ENCODE measurements at regions not wholly inside any gene's neighbourhood (a gene's known extent, or its start where the extent isn't known, plus 50 kb on each side); places are given as distances from the start of the nearest gene placed in this dataset.

GRCh38 chr20:11267131-11267761 lies 593.4 kb upstream of the JAG1 start:
- H3K36me3 ChIP-seq (replicated peaks in 1 of 2; ENCODE audit: control insufficient read depth in 2 of 2, insufficient read depth in 2 of 2, low read length in 2 of 2) = no peaks in the 10 kb centered on the region
- no CpG with 5 or more reads among the region's 5 CpGs for WGBS, 2 donors (ENCODE audit: extremely low coverage in 2 of 2, insufficient read length in 2 of 2, insufficient replicate concordance in 1 of 2)
- no peak overlapping the region for H2BK15ac ChIP-seq (ENCODE audit: low read length)
- no peak overlapping the region for H4K91ac ChIP-seq (ENCODE audit: low read depth, low read length, poor library complexity)
- no peaks in the 10 kb centered on the region for H3K79me1 ChIP-seq (ENCODE audit: low read depth, low read length)
- DNase-seq (ENCODE audit: low spot score) = peak; percentile 51
- H2BK120ac ChIP-seq (ENCODE audit: low read depth, low read length) = no peak overlapping the region
- no peak overlapping the region for H3K4ac ChIP-seq (ENCODE audit: low read length)
- H3K27me3 ChIP-seq (ENCODE audit: control insufficient read depth in 3 of 3, insufficient read depth in 3 of 3, low read depth in 1 of 3, low read length in 3 of 3) = no peaks in the 10 kb centered on the region
- no peak overlapping the region for H3K18ac ChIP-seq (ENCODE audit: low read length)
- H2BK12ac ChIP-seq (ENCODE audit: low read length) = no peak overlapping the region
- no peak overlapping the region for H3K4me2 ChIP-seq (ENCODE audit: insufficient read depth, low read length, poor library complexity, severe bottlenecking)
- H2BK5ac ChIP-seq (ENCODE audit: low read length) = no peak overlapping the region
- no peak overlapping the region for H4K8ac ChIP-seq (ENCODE audit: low read depth, low read length)
- no peak overlapping the region for H3K9ac ChIP-seq (ENCODE audit: low read depth, low read length, poor library complexity)
- peaks cover 23 to 29% of the 10 kb centered on the region in 2 donors for H3K4me1 ChIP-seq (ENCODE audit: control insufficient read depth in 2 of 2, insufficient read depth in 1 of 2, low read depth in 1 of 2, low read length in 2 of 2)
- H3K14ac ChIP-seq (ENCODE audit: low read length) = no peak overlapping the region
- peak overlapping the region; percentile 88 for H2AFZ ChIP-seq (ENCODE audit: low read length)
- peak overlapping the region in 1 of 2 donors; percentile 10 for H3K4me3 ChIP-seq (ENCODE audit: low read length in 2 of 2)
- peak overlapping the region; percentile 34 for H3K27ac ChIP-seq (replicated peaks; ENCODE audit: low read length)
- no peaks in the 10 kb centered on the region for H3K9me3 ChIP-seq (replicated peaks in 1 of 2; ENCODE audit: control insufficient read depth in 2 of 2, insufficient read depth in 1 of 2, low read depth in 1 of 2, low read length in 2 of 2)
- no peak overlapping the region for H3K23ac ChIP-seq (ENCODE audit: low read depth, low read length, poor library complexity)
- H2AK5ac ChIP-seq (ENCODE audit: low read depth, low read length) = no peak overlapping the region

DNA sequence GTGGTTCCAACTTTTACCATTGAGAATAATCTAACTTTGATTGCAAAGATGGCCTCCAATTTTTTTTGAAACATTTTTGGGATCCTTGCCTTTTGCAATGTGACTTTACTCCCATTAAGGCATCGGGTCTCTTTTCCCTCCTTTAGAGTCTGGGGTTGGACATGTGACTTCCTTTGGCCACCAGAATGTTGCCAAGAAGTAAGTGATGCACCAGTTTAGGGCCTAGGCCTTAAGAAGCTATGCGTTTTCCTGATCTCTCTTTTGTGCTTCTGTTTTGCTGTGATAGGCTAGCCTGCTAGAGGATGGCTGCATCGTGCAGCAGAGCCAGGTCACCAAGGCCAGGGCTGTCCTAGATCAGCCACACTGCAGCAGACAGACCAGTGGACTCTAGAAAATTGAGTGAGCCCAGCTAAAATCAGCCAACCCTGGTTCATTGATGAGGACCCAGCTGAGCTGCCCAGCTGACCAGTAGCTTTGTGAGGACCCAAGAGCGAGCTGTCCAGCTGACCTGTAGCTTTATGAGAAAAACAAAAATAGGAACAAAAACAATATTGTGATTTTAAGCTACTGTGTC lies 594.0 kb upstream of the JAG1 start:
- H2BK5ac ChIP-seq (ENCODE audit: low read length) = no peak overlapping the region
- no peaks in the 10 kb centered on the region for H3K27me3 ChIP-seq (ENCODE audit: control insufficient read depth in 3 of 3, insufficient read depth in 3 of 3, low read depth in 1 of 3, low read length in 3 of 3)
- peak overlapping the region; percentile 11 for H3K27ac ChIP-seq (replicated peaks; ENCODE audit: low read length)
- peak overlapping the region; percentile 39 for H3K14ac ChIP-seq (ENCODE audit: low read length)
- DNase-seq (ENCODE audit: low spot score) = no peak
- peaks cover 25 to 30% of the 10 kb centered on the region in 2 donors for H3K4me1 ChIP-seq (ENCODE audit: control insufficient read depth in 2 of 2, insufficient read depth in 1 of 2, low read depth in 1 of 2, low read length in 2 of 2)
- no peak overlapping the region for H3K4ac ChIP-seq (ENCODE audit: low read length)
- H3K18ac ChIP-seq (ENCODE audit: low read length) = peak overlapping the region; percentile 78
- no peaks in the 10 kb centered on the region for H3K79me1 ChIP-seq (ENCODE audit: low read depth, low read length)
- no peak overlapping the region for H4K91ac ChIP-seq (ENCODE audit: low read depth, low read length, poor library complexity)
- peak overlapping the region; percentile 88 for H2AFZ ChIP-seq (ENCODE audit: low read length)
- no peak overlapping the region for H3K4me2 ChIP-seq (ENCODE audit: insufficient read depth, low read length, poor library complexity, severe bottlenecking)
- H2BK120ac ChIP-seq (ENCODE audit: low read depth, low read length) = no peak overlapping the region
- H3K9ac ChIP-seq (ENCODE audit: low read depth, low read length, poor library complexity) = no peak overlapping the region
- no peak overlapping the region for H2BK12ac ChIP-seq (ENCODE audit: low read length)
- H3K23ac ChIP-seq (ENCODE audit: low read depth, low read length, poor library complexity) = no peak overlapping the region
- no CpG with 5 or more reads among the region's 4 CpGs for WGBS, 2 donors (ENCODE audit: extremely low coverage in 2 of 2, insufficient read length in 2 of 2, insufficient replicate concordance in 1 of 2)
- H3K9me3 ChIP-seq (replicated peaks in 1 of 2; ENCODE audit: control insufficient read depth in 2 of 2, insufficient read depth in 1 of 2, low read depth in 1 of 2, low read length in 2 of 2) = no peaks in the 10 kb centered on the region
- H3K4me3 ChIP-seq (ENCODE audit: low read length in 2 of 2) = no peak overlapping the region
- H2AK5ac ChIP-seq (ENCODE audit: low read depth, low read length) = peak overlapping the region; percentile 52
- no peaks in the 10 kb centered on the region for H3K36me3 ChIP-seq (replicated peaks in 1 of 2; ENCODE audit: control insufficient read depth in 2 of 2, insufficient read depth in 2 of 2, low read length in 2 of 2)
- no peak overlapping the region for H4K8ac ChIP-seq (ENCODE audit: low read depth, low read length)
- peak overlapping the region; percentile 29 for H2BK15ac ChIP-seq (ENCODE audit: low read length)

GRCh38 chr20:11270566-11270965 lies 596.8 kb upstream of the JAG1 start:
- no CpG with 5 or more reads among the region's 5 CpGs for WGBS, 2 donors (ENCODE audit: extremely low coverage in 2 of 2, insufficient read length in 2 of 2, insufficient replicate concordance in 1 of 2)
- Histone ChIP-seq H4K91ac (ENCODE audit: low read depth, low read length, poor library complexity) (no peak overlapping the region), H3K4me1 (ENCODE audit: control insufficient read depth in 2 of 2, insufficient read depth in 1 of 2, low read depth in 1 of 2, low read length in 2 of 2) (peaks cover 27 to 41% of the 10 kb centered on the region in 2 donors), H2BK120ac (ENCODE audit: low read depth, low read length) (no peak overlapping the region), H3K36me3 (replicated peaks in 1 of 2; ENCODE audit: control insufficient read depth in 2 of 2, insufficient read depth in 2 of 2, low read length in 2 of 2) (no peaks in the 10 kb centered on the region), H3K23ac (ENCODE audit: low read depth, low read length, poor library complexity) (no peak overlapping the region), H3K4ac (ENCODE audit: low read length) (no peak overlapping the region), H3K9ac (ENCODE audit: low read depth, low read length, poor library complexity) (no peak overlapping the region), H3K4me3 (ENCODE audit: low read length in 2 of 2) (no peak overlapping the region), H3K9me3 (replicated peaks in 1 of 2; ENCODE audit: control insufficient read depth in 2 of 2, insufficient read depth in 1 of 2, low read depth in 1 of 2, low read length in 2 of 2) (no peaks in the 10 kb centered on the region), H2AK5ac (ENCODE audit: low read depth, low read length) (peak overlapping the region; percentile 2), H3K27me3 (ENCODE audit: control insufficient read depth in 3 of 3, insufficient read depth in 3 of 3, low read depth in 1 of 3, low read length in 3 of 3) (no peaks in the 10 kb centered on the region), H4K8ac (ENCODE audit: low read depth, low read length) (no peak overlapping the region), H2BK15ac (ENCODE audit: low read length) (no peak overlapping the region), H2AFZ (ENCODE audit: low read length) (no peak overlapping the region), H3K79me1 (ENCODE audit: low read depth, low read length) (no peaks in the 10 kb centered on the region), H3K18ac (ENCODE audit: low read length) (peak overlapping the region; percentile 76), H3K4me2 (ENCODE audit: insufficient read depth, low read length, poor library complexity, severe bottlenecking) (no peak overlapping the region), H2BK5ac (ENCODE audit: low read length) (no peak overlapping the region), H3K14ac (ENCODE audit: low read length) (no peak overlapping the region), H3K27ac (replicated peaks; ENCODE audit: low read length) (peak overlapping the region; percentile 92), H2BK12ac (ENCODE audit: low read length) (peak overlapping the region; percentile 24)
- no peak for DNase-seq (ENCODE audit: low spot score)

- no peak overlapping the region for H2BK12ac ChIP-seq (ENCODE audit: low read length)
- no peak overlapping the region for H2BK120ac ChIP-seq (ENCODE audit: low read depth, low read length)
- H4K91ac ChIP-seq (ENCODE audit: low read depth, low read length, poor library complexity) = no peak overlapping the region
- no peaks in the 10 kb centered on the region for H3K79me1 ChIP-seq (ENCODE audit: low read depth, low read length)
- H2AFZ ChIP-seq (ENCODE audit: low read length) = no peak overlapping the region
- DNase-seq (ENCODE audit: low spot score) = peak; percentile 76
- no peaks in the 10 kb centered on the region for H3K9me3 ChIP-seq (replicated peaks in 1 of 2; ENCODE audit: control insufficient read depth in 2 of 2, insufficient read depth in 1 of 2, low read depth in 1 of 2, low read length in 2 of 2)
- H2AK5ac ChIP-seq (ENCODE audit: low read depth, low read length) = no peak overlapping the region
- no peak overlapping the region for H3K14ac ChIP-seq (ENCODE audit: low read length)
- peaks cover 27 to 40% of the 10 kb centered on the region in 2 donors for H3K4me1 ChIP-seq (ENCODE audit: control insufficient read depth in 2 of 2, insufficient read depth in 1 of 2, low read depth in 1 of 2, low read length in 2 of 2)
- H2BK15ac ChIP-seq (ENCODE audit: low read length) = no peak overlapping the region
- no CpG with 5 or more reads among the region's 6 CpGs for WGBS, 2 donors (ENCODE audit: extremely low coverage in 2 of 2, insufficient read length in 2 of 2, insufficient replicate concordance in 1 of 2)
- H3K27ac ChIP-seq (replicated peaks; ENCODE audit: low read length) = peak overlapping the region; percentile 92
- no peak overlapping the region for H3K23ac ChIP-seq (ENCODE audit: low read depth, low read length, poor library complexity)
- no peak overlapping the region for H2BK5ac ChIP-seq (ENCODE audit: low read length)
- H4K8ac ChIP-seq (ENCODE audit: low read depth, low read length) = no peak overlapping the region
- no peaks in the 10 kb centered on the region for H3K36me3 ChIP-seq (replicated peaks in 1 of 2; ENCODE audit: control insufficient read depth in 2 of 2, insufficient read depth in 2 of 2, low read length in 2 of 2)
- no peak overlapping the region for H3K4ac ChIP-seq (ENCODE audit: low read length)
- H3K4me3 ChIP-seq (ENCODE audit: low read length in 2 of 2) = no peak overlapping the region
- H3K9ac ChIP-seq (ENCODE audit: low read depth, low read length, poor library complexity) = no peak overlapping the region
- H3K27me3 ChIP-seq (ENCODE audit: control insufficient read depth in 3 of 3, insufficient read depth in 3 of 3, low read depth in 1 of 3, low read length in 3 of 3) = no peaks in the 10 kb centered on the region
- H3K18ac ChIP-seq (ENCODE audit: low read length) = no peak overlapping the region
- H3K4me2 ChIP-seq (ENCODE audit: insufficient read depth, low read length, poor library complexity, severe bottlenecking) = no peak overlapping the region
These were observed 597.5 kb upstream of the JAG1 start for GRCh38 chr20:11271319-11271718.

Measured in neuronal stem cell (in vitro differentiated cells).